ENCODE measurements at regions not wholly inside any gene's neighbourhood (a gene's known extent, or its start where the extent isn't known, plus 50 kb on each side); places are given as distances from the start of the nearest gene placed in this dataset.

DNA sequence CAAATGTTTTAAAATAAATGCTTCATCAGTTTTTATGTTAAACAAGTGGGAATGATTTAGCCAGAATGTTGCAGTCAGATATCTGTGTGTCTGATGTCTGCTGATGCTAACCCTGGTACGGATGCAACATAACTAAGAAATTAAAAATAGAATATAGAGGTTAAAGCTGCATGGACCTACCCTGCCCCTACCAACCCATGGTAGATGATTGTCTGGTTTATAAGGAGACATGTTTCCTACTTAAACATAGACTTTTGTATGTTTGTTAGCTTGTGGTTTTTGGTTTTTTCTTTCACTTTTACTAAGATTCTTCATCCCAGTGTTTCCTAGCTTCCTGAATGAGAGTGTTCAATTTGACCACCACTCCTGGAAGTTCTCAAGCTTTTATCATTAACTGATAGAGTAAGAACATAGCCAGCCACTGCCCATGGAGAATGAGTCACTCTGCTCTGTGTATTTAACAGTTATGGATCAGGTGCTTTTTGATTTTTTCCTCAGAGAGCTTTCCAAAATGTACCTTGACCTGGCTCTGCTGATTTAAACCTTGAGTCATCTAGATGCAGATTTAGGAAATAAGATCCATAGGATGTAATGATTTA lies 70.7 kb upstream of the VEPH1 start:
- no peak for DNase-seq

DNA sequence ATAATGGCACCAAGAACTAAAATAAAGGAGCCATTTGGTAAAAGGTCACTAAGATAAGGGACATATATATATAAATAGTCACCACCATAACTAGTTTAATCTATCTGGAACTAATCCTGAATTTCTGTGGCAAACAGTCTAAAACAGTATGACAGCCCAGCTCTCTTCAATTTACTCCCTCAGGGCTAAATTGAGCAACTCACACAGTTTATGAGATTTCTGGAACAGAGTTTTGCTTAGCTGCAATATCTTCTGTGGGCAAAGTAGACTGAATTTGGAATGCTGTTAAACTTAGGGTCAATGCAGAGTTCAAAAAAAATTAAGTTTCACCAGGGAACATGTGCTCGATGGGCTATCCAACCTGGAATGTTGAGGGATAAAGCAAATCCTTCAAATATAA lies 70.1 kb upstream of the VEPH1 start:
- DNase-seq, result no peak

DNA sequence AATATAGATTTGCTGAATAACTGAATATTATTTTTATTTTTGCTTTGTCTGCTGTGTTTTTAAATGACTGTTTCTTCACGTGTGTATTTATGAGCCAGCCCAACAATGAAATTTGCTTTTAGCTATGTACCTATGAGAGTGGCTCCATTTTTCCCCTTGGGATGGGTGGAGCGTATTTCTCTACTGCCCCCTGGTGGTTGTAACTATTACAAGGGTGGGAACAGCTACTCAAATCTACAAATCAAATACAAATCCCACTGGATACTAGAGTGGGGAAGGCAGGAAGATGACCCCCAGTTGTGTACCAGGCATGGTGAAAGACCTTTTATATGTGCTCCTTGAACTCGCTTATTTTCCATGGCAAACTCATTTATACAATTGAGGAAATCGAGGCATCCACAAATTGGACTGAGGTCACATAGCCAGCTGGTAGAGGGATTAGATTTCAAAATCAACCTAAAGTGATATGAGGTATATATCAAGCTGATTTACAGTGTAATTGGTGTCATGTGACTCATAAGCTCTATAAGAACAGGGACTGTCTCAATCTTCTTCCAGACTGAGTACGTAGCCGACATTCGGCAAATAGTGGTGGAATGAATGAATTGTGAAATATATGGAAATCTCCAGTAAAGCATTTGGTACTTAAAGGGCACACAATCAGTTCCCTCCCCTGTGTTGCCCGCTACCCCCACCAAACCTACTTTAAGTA lies 69.5 kb upstream of the VEPH1 start:
- peak; percentile 71 for DNase-seq

DNA sequence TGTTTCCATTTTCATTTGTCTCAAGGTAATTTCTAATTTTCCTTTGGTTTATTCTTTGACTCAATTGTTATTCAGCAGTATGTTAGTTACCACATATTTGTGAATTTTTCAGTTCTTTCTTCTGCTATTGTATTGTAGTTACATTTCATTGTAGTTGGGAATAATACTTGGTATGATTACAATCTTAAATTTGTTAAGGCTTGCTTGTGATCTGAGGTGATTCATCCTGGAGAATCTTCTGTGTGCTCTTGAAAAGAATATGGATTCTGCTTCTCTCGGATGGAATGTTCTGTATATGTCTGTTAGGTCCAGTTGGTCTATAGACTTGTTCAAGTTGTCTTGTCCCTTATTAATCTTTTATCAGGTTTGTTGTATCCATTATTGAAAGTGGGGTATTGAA lies 63.4 kb upstream of the VEPH1 start:
- no peak for DNase-seq

DNA sequence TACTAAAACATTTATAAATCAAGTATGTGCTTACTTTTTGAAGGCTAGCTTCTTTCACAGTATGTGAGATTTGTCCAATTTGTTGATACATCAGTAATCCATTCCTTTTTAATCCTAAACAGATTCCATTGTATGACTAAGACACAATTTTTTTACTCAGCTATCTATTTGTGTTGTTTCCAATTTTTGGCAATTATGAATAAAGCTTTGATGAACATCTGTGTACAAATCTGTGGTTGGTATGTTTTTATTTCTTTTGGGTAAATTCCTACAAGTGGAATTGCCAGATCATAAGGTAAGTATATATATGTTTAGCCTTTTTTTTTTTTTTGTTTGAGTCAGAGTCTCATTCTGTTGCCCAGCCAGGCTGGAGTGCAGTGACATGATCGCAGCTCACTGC lies 56.2 kb upstream of the VEPH1 start:
- no peak for DNase-seq
